GM19468 (cell line): ENCODE measurements at regions not wholly inside any gene's neighbourhood (a gene's known extent, or its start where the extent isn't known, plus 50 kb on each side); places are given as distances from the start of the nearest gene placed in this dataset.

Experiments used
- ATAC-seq: cut with Tn5 transposase; IDR thresholded peaks from one replicate; pipeline ENCODE4 v1.9.1; 2021; ENCODE audit warnings: mild to moderate bottlenecking, moderate library complexity, moderate number of reproducible peaks; ENCODE audit not compliant: unreplicated experiment; ENCODE audit errors: extremely low read depth

DNA sequence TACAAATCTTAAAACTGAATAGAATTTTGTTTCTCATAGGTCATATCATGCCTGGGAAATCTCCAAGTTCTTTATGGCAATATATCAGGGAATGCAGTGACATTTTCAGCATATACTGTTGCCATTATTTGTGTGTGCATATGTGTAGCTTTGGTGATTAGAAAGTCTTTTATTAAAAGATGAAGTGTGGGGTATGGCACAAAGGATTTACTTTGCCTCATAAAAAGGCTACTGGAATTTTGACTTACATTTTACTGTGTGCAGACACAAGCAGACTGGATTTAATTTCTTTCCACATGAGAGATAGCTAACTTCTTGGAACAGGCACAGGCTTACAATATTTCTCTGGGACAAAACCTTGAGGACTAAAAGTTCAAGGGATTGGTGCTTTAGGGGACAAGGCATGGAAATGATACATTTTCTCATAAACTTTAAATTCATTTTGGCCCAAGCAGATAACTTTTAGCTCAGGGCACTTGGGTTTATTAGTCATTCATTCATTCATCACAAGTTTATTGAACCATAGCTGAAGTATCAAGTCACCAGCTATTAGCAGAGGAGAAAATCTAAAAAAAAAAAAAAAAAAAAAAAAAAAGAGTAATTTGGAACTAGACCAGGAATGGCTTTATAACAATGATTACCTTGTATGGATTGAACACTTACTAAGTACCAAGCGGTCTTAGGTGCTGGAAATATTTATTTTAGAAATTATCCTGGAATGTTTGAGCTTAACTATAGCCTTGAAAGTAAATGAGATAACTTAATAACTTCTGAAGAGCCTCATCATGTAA, 191.5 kb downstream of the SLIT2 start:
- ATAC-seq = no peak

GRCh38 chr4:20444599-20445337, 193.1 kb downstream of the SLIT2 start:
- ATAC-seq = no peak

DNA sequence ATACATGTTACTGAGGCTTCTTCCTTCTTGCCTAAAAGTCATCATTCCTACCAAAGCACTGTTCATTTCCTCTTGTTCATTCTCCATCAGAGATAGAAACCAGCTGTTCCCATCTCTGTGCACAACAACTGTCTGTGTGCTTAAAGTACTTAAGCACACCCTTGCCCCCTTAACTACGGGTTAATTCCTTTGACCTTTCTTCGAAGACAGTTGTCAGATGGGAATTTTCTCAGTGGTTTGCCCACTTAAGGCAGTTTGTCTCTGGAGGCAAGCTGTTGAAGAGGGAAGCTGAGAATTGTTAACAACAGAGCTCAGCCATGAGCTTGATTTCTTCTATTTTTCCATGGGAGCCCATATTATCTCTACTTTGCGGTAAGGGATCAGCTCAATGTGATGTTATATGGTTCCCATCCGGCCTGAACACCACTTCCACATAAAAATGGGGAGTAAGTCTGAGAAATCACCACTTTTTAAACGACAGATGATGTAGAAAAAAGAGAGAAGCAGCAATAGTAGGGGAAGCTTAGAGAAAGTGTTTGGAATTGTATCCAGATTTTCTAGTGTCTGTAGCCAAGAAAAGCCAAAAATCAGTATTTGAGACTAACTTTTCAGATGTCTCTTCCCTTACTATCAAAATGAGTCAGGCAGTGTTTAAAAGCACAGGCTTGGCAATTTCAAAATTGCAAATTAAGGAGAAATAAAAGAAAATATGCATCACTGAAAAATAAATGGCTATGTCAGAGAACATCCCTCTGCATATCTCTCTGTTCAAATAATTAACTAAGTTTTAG, 194.4 kb downstream of the SLIT2 start:
- ATAC-seq = no peak

GRCh38 chr4:20447103-20447502, 195.4 kb downstream of the SLIT2 start:
- no peak for ATAC-seq

- no peak for ATAC-seq
These were observed 200.3 kb downstream of the SLIT2 start for GRCh38 chr4:20451986-20452385.

DNA sequence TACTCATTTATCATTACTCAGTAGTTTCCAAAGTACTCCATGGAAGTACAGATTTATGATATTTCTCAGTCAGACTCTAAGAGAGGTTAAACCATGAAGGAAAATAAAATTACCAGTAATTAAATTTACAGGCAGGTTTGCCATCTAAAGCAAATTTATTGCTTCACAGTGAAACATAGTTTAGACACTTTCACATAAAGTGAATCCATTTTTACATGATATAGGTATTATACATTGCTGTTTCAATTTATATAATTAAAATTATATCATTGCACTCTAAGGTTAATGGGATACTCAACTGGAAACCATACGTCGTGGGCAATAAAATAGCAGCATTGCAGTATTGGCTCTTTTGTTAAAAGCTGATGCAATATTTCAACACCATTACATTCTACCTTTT, 202.8 kb downstream of the SLIT2 start:
- no peak for ATAC-seq

GRCh38 chr4:20456407-20456806, 204.7 kb downstream of the SLIT2 start:
- ATAC-seq = no peak

DNA sequence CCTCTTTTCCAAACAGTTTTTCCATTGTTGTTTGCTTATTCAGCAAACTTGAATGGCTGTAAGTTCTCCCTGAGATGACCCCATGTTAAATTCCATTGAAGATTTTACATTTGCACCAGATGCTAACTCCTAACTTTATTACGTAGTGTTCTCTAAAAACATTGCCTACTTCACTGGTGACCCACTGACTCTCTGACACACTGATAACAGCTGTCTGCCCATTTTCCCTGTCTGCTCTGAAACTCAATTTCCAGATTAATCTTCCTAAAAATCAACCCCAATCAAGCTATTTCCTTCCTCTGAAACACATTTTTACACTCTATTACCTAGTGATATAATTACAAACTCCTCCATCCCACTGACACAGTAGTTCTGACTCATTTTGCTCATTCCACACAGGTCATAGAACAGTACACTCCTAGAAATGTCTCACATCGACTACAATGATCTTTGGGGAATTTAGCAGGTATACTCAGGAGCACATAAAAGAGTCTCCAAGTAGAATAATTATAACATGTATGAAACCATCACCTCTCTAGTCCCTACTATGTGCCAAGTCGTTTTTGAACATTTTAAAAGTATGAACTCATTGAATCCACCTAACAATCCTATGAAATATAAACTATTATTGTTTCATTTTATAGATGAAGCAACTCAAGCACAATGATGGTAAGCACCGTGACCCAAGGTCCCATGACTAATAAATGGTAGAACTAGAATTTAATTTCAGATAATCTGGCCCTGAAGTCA, 210.9 kb downstream of the SLIT2 start:
- no peak for ATAC-seq

- no peak for ATAC-seq
These were observed 211.4 kb downstream of the SLIT2 start for GRCh38 chr4:20463176-20463430.

- no peak for ATAC-seq
These were observed 212.7 kb downstream of the SLIT2 start for GRCh38 chr4:20464381-20464780.

GRCh38 chr4:20474119-20474518, 222.4 kb downstream of the SLIT2 start:
- no peak for ATAC-seq

DNA sequence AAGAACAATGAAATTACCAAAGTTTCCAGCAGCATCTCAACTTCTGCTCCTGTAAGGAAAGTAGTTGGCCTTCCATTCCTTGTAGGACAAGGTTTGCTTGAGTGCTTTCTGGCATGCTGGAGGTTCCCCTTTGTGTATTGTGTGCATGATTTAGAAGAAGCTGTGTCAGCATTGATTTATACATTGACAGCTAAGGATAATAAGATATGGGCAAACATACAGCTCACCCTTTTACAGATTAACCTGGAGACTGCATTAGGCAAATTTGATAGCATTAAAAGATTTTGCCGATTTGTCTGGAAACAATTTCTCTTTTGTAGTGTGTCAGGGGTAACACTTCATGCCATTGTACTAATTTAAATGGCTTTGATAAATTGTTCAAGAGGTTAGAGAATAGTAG, 221.8 kb upstream of the PACRGL start:
- no peak for ATAC-seq

- ATAC-seq = no peak
These were observed 219.9 kb upstream of the PACRGL start for GRCh38 chr4:20480165-20480947.

GRCh38 chr4:20483416-20483815, 216.8 kb upstream of the PACRGL start:
- no peak for ATAC-seq

DNA sequence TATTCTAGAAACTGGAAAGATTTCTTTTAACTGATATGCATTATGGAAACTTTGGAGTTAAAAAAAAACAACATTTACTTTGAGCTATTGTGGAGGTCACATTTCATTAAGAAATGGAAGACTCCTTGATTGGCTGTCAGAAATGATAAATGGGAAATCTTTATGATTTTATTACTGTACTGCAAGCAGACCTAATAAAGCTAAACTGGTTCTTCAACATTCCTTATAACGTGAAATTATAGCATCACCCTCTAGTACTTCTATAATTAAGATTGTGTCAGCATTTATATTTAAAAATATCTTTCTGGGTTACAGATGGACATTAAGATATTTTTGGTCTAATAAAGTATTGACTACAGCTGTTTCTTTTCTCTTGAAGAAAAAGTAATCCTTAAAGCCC, 213.8 kb upstream of the PACRGL start:
- no peak for ATAC-seq

DNA sequence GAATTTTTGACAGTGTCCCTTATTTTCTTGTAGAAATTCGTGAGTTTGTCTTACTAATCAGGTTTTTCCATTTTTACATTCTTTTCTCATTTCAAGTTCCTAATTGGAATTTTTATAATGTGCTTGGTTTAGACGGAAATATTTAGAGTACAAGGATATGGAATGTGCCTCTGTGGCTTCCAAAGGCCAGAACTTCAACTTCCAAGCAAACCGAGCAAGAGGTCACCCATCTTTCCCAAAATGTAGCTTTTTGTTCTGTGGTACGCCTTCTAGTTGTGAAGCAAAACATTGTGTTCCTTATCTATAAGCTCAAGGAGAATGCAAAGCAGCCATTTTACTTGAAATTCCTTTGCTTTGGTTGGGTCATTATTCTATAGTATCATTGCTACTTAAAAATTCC, 212.8 kb upstream of the PACRGL start:
- ATAC-seq = no peak

GRCh38 chr4:20487852-20488251, 212.4 kb upstream of the PACRGL start:
- no peak for ATAC-seq

GRCh38 chr4:20490734-20491133, 209.5 kb upstream of the PACRGL start:
- no peak for ATAC-seq

DNA sequence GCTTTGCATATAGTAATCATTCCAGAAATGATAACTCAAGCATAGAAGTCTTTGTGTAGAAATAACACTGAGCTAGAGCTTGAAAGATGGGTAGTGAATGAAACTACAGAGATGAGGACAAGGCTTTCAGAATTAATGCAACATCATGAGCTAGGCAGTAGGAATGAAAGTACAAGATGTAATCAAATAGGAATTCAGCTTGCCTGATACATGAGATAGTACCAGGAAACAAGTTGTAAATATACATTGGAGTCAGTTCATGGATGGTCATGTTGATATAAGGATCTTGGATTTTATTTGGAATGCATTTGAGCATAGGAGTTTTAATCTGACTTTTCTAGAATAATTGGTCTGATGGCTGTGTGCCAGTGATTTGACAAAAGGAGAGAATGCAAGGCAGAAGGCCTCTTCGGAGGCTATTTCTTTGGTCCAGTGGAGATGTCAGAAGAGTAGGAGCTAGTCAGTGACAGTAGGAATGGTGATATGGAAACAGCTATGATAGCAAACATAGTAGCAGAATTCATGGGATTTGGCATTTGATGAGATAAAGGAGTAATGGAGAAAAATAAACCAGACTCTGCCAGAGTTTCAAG, 206.4 kb upstream of the PACRGL start:
- ATAC-seq = no peak
